Activated T-helper 1 cell treated with anti-CD3 and anti-CD28 coated beads, Interleukin-12 subunit alpha, Interleukin-12 subunit beta, Interleukin-2, Interleukin-4 antibody, amounts not matched to agents 30 ng/mL and 10 ng/mL and 1 ng/mL, durations not matched to agents 14 hours and 24 hours and 36 hours (primary cell): ENCODE measurements at regions not wholly inside any gene's neighbourhood (a gene's known extent, or its start where the extent isn't known, plus 50 kb on each side); places are given as distances from the start of the nearest gene placed in this dataset.
"Not testable (repeated sequence)": the region's sequence is repeated elsewhere in the genome, so short reads cannot be mapped to it uniquely, and the experiment has no call there.

ENCODE experiments used
- DNase-seq: peaks from one replicate; pipeline ENCODE4 v3.0.0; 2021; ENCODE audit warnings: low spot score
- H3K27ac Mint-ChIP-seq: one replicate; pipeline ENCODE4 v1.8.0; 2021; ENCODE audit warnings: mild to moderate bottlenecking, mixed read lengths
- H3K27me3 Mint-ChIP-seq: one replicate; pipeline ENCODE4 v1.8.0; 2022; ENCODE audit warnings: mild to moderate bottlenecking, moderate library complexity, mixed read lengths; ENCODE audit not compliant: insufficient read depth
- H3K36me3 Mint-ChIP-seq: one replicate; pipeline ENCODE4 v1.8.0; 2021; ENCODE audit warnings: low read depth, mixed read lengths
- H3K4me1 Mint-ChIP-seq: one replicate; pipeline ENCODE4 v1.8.0; 2021; ENCODE audit warnings: low read depth, mixed read lengths
- H3K4me3 Mint-ChIP-seq: one replicate; pipeline ENCODE4 v1.8.0; 2021; ENCODE audit warnings: mild to moderate bottlenecking, moderate library complexity, mixed read lengths
- H3K9me3 Mint-ChIP-seq: one replicate; pipeline ENCODE4 v1.8.0; 2021; ENCODE audit warnings: mixed read lengths
- intact Hi-C: fragments of 100-400 bp; cut with micrococcal nuclease; formaldehyde crosslinking; loops from one replicate; pipeline ENCODE4 v1.15.1; 2024

DNA sequence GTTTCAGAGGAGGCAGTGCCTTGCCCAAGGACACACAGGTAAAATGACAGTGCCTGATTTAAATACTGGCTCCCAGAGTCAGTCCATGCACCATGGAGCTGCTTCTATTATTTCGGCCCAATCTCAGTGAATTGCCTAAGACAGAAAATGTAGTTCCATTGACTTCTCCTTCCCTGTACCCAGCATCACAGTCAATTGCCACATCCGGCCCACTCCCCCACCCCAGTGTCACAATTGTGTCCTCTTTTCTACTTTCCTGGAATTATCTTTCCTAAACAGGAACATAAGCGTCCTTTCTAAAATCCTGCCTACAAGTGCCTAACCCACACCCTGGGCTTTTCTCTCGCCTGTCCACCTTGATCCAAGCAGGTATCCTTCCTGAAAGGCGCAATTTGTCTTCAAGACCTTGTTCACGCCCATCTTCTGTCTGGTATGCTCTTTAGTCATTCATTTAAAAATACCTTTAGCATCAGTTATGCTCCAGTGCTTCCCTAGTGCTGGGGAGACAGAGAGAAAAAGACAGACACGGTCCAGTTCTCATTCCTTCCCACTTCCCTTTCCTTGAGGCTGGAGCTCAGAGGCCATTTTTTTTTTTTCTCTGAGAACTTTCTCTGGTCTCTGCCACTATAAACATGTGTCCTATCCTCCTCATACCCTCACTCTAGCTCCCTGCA is 411.4 kb downstream of the LIG4 start:
- Mint-ChIP-seq H3K4me3 (no peak overlapping the region), H3K27ac (no peak overlapping the region), H3K4me1 (no peaks in the 10 kb centered on the region), H3K27me3 (no peaks in the 10 kb centered on the region), H3K36me3 (no peaks in the 10 kb centered on the region), H3K9me3 (no peaks in the 10 kb centered on the region)
- no peak for DNase-seq
- intact Hi-C loops = no loop called here

DNA sequence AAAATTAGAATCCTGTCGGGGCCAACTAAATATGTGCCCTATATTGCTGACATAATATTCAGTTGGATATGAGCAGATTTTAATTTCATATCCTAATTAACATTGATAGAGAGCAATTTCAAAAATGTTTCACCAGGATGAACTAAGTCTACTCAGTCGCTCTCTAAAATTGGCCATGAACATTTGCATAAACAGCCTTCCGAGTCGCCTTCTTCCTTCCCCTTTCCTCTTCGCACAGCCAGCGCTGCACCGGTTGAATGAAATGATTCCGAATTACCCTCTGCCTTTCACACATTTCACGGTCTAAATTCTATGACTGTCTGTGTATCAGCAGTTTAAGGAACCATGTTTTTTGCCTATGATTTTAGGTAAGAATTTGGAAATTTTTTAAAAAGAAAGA is 413.7 kb downstream of the LIG4 start:
- no peak overlapping the region for H3K27ac Mint-ChIP-seq
- no peaks in the 10 kb centered on the region for H3K27me3 Mint-ChIP-seq
- H3K36me3 Mint-ChIP-seq = no peaks in the 10 kb centered on the region
- H3K4me1 Mint-ChIP-seq = no peaks in the 10 kb centered on the region
- no peak for DNase-seq
- H3K4me3 Mint-ChIP-seq = no peak overlapping the region
- no peaks in the 10 kb centered on the region for H3K9me3 Mint-ChIP-seq
- intact Hi-C loops = no loop called here

DNA sequence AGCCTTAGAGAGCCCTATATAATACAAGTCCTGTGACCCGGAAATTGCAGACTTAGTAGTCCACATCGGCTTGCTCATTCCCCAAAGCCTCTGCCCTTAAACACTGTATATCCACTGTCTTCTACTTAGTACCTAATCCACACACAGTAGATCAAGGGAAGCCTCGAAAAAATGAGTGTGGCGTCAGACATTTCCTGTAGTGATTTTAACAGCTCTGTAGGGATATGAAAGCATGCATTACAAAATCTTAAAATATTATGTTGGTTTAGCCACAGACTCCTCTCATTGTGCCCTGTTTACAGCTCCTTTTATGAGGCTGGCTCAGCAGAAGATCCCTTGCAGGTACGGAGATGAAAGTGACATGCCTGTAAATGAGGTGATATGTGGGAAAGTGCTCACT is 416.3 kb downstream of the LIG4 start:
- Mint-ChIP-seq H3K4me3 (no peak overlapping the region), H3K27me3 (no peaks in the 10 kb centered on the region), H3K4me1 (no peaks in the 10 kb centered on the region), H3K27ac (no peak overlapping the region), H3K9me3 (no peaks in the 10 kb centered on the region), H3K36me3 (no peaks in the 10 kb centered on the region)
- intact Hi-C loops = no loop called here
- no peak for DNase-seq

DNA sequence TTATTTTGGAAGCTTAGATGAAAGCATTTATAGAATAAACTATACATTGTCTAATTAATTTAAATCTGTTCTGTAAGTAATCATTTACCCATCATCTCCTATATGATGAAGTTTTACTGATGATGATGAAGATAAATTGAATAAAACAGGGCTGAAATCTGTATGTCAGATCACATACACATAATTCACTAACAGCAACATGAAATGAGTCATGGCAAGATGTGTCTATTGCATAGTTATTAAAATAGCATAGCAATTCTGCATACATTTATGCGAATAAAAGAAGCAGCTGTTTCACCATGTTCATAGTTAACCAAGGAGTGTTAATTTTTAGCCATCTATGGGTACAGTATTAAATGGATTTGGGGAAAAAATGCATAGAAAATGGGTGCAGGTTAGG is 424.9 kb downstream of the LIG4 start:
- intact Hi-C loops = no loop called here
- DNase-seq = no peak
- Mint-ChIP-seq H3K27ac (no peak overlapping the region), H3K36me3 (no peaks in the 10 kb centered on the region), H3K27me3 (no peaks in the 10 kb centered on the region), H3K4me1 (no peaks in the 10 kb centered on the region), H3K9me3 (no peaks in the 10 kb centered on the region), H3K4me3 (no peak overlapping the region)

DNA sequence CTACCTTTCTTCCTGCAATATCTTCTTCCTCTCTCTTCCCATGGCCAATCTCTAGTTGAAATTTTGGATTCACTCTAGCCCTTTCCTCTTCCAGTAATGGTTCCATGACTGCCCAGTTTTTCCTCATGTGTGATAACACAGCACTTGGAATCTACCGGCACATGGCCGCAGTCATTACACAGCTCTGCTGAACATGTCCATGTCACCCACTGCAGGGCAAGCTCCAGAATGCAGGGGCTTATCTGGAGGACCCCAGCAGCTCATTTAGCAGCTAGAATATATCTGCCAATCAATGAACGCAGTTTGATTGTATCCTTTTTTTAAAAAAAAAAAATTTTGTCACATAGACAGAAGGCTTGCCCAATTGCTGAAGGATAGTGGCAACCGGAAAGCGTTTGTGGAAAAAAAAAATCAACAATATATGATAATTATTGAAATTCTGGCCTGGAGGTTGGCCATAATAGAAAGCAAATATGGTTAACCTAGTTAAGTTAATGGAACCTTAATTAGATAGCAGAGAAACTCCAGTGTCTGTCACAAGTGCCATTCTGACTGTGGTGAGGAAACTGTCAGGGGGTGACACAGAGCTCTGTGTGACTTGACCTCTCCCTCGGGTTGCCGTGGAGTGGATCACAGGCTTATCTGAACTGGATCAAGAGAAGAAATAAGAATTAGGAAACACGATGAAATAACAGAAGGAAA is 426.7 kb downstream of the LIG4 start:
- Mint-ChIP-seq H3K27me3 (no peaks in the 10 kb centered on the region), H3K27ac (no peak overlapping the region), H3K36me3 (no peaks in the 10 kb centered on the region), H3K4me3 (no peak overlapping the region), H3K4me1 (no peaks in the 10 kb centered on the region), H3K9me3 (no peaks in the 10 kb centered on the region)
- no peak for DNase-seq
- intact Hi-C loops = no loop called here

DNA sequence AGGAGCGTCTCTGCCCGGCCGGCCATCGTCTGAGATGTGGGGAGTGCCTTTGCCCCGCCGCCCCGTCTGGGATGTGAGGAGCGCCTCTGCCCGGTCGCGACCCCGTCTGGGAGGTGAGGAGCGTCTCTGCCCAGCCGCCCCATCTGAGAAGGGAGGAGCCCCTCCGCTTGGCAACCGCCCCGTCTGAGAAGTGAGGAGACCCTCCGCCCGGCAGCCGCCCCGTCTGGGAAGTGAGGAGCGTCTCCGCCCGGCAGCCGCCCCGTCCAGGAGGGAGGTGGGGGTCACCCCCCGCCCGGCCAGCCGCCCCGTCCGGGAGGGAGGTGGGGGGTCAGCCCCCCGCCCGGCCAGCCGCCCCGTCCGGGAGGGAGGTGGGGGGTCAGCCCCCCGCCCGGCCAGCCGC is 432.7 kb downstream of the LIG4 start:
- H3K36me3 Mint-ChIP-seq, H3K27ac Mint-ChIP-seq, H3K4me1 Mint-ChIP-seq, H3K9me3 Mint-ChIP-seq, DNase-seq, H3K4me3 Mint-ChIP-seq, H3K27me3 Mint-ChIP-seq, intact Hi-C loops: not testable (repeated sequence)

DNA sequence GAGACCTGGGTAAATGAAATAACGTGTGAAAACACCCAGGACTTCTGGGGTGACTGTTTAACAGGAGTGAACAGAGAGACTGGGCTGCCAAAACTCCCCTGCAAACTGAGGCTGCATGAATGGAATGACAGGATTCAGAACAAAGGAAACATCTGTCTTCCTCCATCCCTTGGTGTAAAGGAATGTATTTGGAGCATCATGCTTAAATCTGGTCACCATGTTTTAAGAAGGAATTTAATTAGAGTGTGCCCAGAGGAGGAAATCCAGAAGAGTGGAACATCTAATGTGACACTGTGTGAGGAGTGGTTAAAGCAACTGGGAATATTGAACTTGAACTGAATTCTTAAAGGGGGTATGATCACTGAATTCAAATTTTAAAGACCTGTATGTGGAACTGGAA is 437.2 kb downstream of the LIG4 start:
- intact Hi-C loops = no loop called here
- Mint-ChIP-seq H3K4me3 (no peak overlapping the region), H3K27me3 (no peaks in the 10 kb centered on the region), H3K36me3 (no peaks in the 10 kb centered on the region), H3K27ac (no peak overlapping the region), H3K4me1 (no peaks in the 10 kb centered on the region), H3K9me3 (no peaks in the 10 kb centered on the region)
- no peak for DNase-seq

DNA sequence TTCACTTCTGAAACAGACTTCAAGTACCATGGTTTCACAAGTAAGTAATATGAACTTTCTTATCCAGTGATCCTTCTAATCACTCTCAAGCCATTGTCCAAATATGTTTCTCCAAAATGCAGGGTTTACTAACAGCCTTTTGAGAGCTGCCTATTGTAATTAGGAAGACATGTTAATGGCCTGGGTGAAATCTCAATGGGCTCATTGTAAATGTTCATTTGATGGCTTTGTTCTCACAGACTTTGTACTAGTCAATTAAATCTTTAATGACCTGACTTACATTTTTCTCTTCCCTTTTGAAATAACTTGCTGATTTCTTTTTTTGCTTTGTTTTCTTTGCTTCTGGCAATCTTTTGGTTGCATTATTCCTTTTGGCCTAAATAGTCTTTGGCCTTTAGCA is 444.8 kb downstream of the LIG4 start:
- Mint-ChIP-seq H3K27ac (no peak overlapping the region), H3K9me3 (no peaks in the 10 kb centered on the region), H3K27me3 (no peaks in the 10 kb centered on the region), H3K4me1 (no peaks in the 10 kb centered on the region), H3K4me3 (no peak overlapping the region), H3K36me3 (no peaks in the 10 kb centered on the region)
- intact Hi-C loops = no loop called here
- no peak for DNase-seq

DNA sequence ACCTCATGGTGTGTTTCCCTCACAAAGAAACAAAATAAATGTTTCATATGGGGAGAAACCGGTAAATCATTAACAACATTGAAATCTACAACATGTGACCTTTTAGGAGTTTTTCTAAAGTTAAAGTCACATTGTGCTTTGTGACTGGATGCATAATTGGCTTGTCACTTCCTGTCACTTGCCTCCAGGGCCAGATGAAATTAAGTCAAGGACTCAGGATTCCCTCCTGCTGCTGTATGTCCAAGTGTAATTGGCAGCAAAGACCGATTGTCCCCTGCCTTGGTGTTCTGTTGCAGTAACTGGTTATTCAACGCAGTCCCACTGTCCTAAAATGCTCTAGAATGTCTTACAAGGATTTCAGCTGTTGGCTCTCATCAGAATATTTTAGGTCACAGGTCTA is 448.2 kb downstream of the LIG4 start:
- intact Hi-C loops = no loop called here
- Mint-ChIP-seq H3K27ac (no peak overlapping the region), H3K9me3 (no peaks in the 10 kb centered on the region), H3K36me3 (no peaks in the 10 kb centered on the region), H3K4me3 (no peak overlapping the region), H3K27me3 (no peaks in the 10 kb centered on the region), H3K4me1 (no peaks in the 10 kb centered on the region)
- no peak for DNase-seq

DNA sequence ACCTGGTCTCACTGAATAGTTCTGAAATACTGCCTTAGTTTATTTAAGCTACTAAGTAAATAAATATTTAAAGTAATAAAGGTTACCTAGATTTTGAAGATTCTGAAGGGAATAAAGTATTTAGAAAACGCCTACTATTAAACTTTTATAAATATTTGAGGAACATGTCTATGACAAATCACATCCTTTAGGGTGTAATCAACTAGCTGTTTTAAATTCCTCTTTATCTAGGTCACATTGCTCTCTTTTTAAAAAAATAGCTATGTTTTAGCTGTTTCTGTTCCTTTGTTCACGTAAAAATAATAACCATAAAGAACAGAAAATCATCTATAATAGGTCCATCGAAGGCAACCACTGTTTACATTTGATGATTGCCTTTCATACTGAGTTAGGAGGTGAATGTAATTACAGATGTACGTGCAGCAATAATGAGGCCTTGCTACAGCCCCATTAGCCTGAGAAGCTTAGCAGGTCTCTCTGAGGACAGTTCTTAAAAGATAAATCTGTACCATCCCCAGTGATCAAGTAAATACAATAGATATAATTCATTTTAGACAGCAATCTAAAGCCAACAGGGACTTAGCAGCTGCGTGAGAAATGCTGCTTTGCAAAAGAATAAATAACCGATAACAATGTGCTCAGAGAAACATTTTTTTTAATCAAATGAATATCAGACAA is 449.5 kb downstream of the LIG4 start:
- H3K9me3 Mint-ChIP-seq = no peaks in the 10 kb centered on the region
- no peaks in the 10 kb centered on the region for H3K36me3 Mint-ChIP-seq
- DNase-seq = no peak
- H3K4me3 Mint-ChIP-seq = no peak overlapping the region
- no peaks in the 10 kb centered on the region for H3K4me1 Mint-ChIP-seq
- no peaks in the 10 kb centered on the region for H3K27me3 Mint-ChIP-seq
- intact Hi-C loops = no loop called here
- no peak overlapping the region for H3K27ac Mint-ChIP-seq

DNA sequence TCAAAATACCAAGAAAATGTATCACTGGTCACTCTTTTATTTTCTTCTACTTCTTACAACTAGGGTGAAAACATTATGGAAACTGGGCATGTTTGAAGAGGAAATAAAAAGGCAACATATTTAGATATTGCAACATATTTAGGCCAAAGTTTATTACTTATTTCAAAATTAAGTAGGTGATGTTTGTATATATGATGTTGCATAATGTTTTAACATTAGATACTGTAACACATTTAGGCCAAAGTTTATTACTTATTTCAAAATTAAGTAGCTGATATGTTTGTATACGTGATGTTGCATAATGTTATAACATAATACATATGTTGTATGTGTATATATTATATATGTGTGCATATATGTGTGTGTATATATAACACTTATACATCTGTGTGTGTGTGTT is 451.3 kb downstream of the LIG4 start:
- Mint-ChIP-seq H3K27me3 (no peaks in the 10 kb centered on the region), H3K4me1 (no peaks in the 10 kb centered on the region), H3K27ac (no peak overlapping the region), H3K4me3 (no peak overlapping the region), H3K36me3 (no peaks in the 10 kb centered on the region), H3K9me3 (peaks cover 3% of the 10 kb centered on the region)
- intact Hi-C loops = no loop called here
- DNase-seq = no peak

DNA sequence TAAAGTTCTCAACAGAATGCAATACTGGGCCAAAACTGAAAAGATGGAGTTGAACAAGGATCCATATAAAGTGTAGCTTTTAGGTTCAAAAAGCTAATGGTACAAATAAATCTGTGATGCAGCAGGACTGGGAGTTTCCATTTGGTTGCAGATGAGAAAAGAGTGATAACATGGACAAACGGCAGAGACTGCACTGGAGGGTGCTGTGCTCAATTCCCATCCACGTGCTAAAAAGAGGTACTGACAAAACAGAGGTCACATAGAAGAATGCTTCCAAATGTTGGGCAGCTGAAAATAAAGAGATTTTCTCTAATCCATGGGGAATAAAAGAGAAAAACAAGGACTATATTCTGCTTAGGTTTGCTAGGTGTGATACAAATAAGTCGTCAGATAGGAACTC is 461.6 kb downstream of the LIG4 start:
- no peaks in the 10 kb centered on the region for H3K36me3 Mint-ChIP-seq
- no peak for DNase-seq
- no peak overlapping the region for H3K4me3 Mint-ChIP-seq
- no peaks in the 10 kb centered on the region for H3K4me1 Mint-ChIP-seq
- no peak overlapping the region for H3K27ac Mint-ChIP-seq
- intact Hi-C loops = no loop called here
- no peaks in the 10 kb centered on the region for H3K9me3 Mint-ChIP-seq
- no peaks in the 10 kb centered on the region for H3K27me3 Mint-ChIP-seq

DNA sequence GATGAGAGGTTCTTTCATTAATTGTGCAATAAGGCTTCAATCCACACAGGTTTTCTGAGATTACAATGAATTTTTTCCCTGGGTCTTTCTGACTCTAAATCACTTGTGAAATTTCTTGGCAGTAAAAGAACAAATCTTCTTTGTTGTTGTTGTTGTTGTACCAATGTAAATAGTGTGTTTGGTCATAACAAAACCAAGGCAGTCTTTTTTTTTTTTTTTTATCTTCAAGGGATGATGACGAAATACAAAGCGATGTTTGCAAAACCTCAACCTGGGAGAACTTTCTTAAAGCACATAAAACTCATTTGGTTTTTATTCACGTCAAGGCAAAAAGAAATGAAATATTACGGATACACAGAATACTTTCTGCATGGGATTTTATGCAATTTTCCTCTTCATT is 462.0 kb downstream of the LIG4 start:
- H3K27ac Mint-ChIP-seq = no peak overlapping the region
- intact Hi-C loops = no loop called here
- H3K9me3 Mint-ChIP-seq = no peaks in the 10 kb centered on the region
- H3K36me3 Mint-ChIP-seq = no peaks in the 10 kb centered on the region
- DNase-seq = no peak
- no peaks in the 10 kb centered on the region for H3K27me3 Mint-ChIP-seq
- H3K4me1 Mint-ChIP-seq = no peaks in the 10 kb centered on the region
- H3K4me3 Mint-ChIP-seq = no peak overlapping the region
